ENCODE measurements at regions not wholly inside any gene's neighbourhood (a gene's known extent, or its start where the extent isn't known, plus 50 kb on each side); places are given as distances from the start of the nearest gene placed in this dataset.

DNA sequence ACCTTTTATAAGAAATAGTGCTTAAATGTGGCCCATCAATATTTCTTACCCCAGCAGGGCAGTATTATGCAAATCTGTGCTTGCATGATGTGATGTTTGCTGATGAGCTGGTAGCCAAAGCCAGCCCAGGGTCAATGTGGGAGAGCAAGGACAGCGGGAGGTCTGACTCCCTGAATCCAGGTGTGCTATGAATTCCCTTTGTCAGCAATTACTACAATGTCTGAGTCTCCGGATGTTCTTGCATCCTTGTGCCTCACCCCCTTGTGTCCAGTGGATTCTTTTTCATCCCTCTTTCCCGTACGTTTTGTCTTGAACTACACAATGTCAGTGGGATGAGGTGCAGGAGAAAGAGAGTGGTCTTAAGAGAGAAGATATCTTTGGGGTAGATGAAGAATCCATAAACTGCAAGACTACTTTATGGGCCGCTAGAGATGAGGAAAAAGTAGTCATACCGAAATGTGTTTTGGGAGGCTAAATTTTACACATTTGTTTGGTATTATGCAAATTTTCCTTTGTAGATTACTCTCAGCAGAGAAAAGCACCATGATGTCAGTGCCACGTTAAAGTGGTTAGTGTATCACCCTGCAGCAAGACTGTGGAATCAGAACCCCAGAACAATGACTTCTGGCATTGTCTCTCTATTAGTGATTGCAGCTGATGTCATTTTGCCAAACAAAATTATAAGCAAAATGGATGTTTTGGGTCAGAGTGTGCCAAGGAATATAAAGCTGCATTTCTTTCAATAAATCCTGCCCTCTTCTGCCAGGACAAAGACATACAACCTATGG is 53.5 kb upstream of the TSHZ3 start:
- DNase-seq (ENCODE audit: low spot score): no peak

GRCh38 chr19:31406106-31406505 is 56.9 kb upstream of the TSHZ3 start:
- no peak for DNase-seq (ENCODE audit: low spot score)

GRCh38 chr19:31408460-31409124 is 59.4 kb upstream of the TSHZ3 start:
- DNase-seq (ENCODE audit: low spot score): no peak

- DNase-seq (ENCODE audit: low spot score): no peak
These were observed 64.1 kb upstream of the TSHZ3 start for GRCh38 chr19:31413353-31413752.

- DNase-seq (ENCODE audit: low spot score): no peak
These were observed 66.1 kb upstream of the TSHZ3 start for GRCh38 chr19:31415322-31415721.

GRCh38 chr19:31416548-31416947 is 67.3 kb upstream of the TSHZ3 start:
- DNase-seq (ENCODE audit: low spot score): no peak

GRCh38 chr19:31418055-31418454 is 68.8 kb upstream of the TSHZ3 start:
- DNase-seq (ENCODE audit: low spot score): no peak

DNA sequence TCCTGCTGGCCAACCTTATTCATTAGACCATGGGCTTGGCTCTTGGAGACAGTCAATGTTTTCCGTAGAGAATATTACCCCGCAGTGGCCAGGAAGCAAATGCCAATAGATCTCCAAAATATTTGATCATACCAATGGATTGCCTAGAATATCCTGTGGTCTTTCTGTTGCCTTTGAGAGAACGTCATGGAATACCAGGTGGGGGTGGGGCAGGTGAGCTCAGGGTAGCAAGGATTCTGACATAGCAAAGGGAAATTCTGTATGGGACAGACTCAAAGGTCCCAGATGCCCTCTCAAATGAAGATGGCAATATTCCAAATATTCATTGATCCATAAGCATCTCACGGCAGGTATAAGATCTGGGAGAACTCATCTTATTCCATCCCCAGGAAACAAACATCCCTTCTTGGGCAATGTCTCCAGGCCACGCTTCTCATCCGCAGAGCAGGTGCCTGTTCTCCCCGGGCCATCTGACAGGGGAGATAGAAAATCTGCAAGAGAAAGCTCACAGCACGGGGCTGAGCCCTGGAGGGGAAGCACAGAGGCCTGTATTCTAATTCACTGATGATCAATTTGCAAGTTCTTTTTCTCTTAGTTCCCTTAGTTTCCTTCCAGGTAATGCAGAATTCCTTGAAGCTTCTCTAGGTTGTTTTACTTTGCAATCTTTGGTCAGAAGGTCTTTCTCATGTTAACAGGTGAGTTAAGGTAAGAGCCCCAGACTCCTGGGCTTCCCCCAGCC is 69.6 kb upstream of the TSHZ3 start:
- no peak for DNase-seq (ENCODE audit: low spot score)

GRCh38 chr19:31419871-31420445 is 70.7 kb upstream of the TSHZ3 start:
- no peak for DNase-seq (ENCODE audit: low spot score)

GRCh38 chr19:31421082-31421481 is 71.8 kb upstream of the TSHZ3 start:
- DNase-seq (ENCODE audit: low spot score): no peak

- DNase-seq (ENCODE audit: low spot score): no peak
These were observed 72.6 kb upstream of the TSHZ3 start for GRCh38 chr19:31421856-31422255.

DNA sequence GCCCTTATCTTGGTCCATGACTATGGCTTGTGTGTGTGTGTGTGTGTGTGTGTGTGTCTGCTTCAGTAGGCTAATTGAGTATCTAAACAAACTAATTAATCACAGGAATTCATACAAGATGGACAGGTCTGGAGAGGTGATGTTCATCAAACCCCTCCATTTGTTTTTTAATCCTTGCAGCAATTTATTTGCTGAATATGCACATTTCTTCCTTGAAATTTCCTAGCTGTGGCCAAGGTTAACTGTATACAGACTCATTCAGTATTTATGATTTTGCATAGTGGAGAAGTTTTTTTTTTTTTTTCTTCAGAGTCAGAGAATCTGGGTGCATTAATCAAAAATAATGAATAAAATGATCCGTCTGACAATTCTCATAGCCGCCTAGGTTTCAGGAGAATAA is 74.7 kb upstream of the TSHZ3 start:
- DNase-seq (ENCODE audit: low spot score): no peak

- no peak for DNase-seq (ENCODE audit: low spot score)
These were observed 75.8 kb upstream of the TSHZ3 start for GRCh38 chr19:31424861-31425620.

DNA sequence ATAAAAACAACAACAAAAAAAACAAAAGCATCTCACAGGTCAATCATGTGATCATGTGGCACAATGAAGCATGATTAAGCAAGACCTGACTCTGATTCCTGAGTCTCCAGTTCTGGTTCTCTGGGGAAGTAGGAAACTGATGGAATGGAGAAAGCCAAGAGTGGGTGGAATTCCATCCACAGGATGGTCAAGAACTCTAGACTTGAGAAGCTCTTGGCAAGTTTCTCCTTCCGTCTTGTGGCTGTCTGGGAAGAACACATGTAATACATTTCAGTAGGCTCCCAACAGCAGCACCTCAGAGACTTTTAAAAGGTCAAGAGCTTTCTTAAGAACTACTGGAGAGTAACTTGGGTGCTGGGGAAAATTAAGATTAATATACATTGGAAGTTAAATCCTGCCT is 78.6 kb upstream of the TSHZ3 start:
- no peak for DNase-seq (ENCODE audit: low spot score)

- DNase-seq (ENCODE audit: low spot score): no peak
These were observed 81.1 kb upstream of the TSHZ3 start for GRCh38 chr19:31430381-31430780.

DNA sequence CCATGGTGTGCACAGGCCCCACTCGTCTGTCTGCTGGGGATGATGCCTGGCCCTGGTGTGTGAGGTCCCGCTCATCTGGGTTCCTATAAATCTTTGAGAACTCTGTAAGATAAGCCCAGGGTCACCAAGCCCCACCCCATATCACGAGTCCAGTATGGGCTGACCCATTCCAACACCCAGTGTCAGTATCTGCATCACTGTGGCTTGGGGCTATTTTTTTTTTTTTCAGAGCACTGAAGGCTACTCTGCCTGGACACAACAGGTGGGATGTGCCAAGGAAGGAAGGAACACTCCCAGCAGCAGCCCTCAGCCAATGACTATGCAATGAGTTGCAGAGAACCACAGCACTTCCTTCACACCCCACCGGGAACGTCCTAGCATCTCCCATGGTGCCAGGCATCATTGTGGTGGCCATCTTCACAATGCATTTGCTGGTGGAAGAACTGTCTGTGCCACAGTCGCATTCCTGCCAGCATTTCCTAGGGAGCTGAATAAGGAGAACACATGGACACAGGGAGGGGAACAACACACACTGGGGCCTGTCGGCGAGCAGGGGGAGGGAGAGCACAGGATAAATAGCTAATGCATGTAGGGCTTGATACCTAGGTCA is 83.1 kb upstream of the TSHZ3 start:
- no peak for DNase-seq (ENCODE audit: low spot score)

- DNase-seq (ENCODE audit: low spot score): no peak
These were observed 87.0 kb upstream of the TSHZ3 start for GRCh38 chr19:31436121-31436776.

GRCh38 chr19:31438401-31439269 is 89.4 kb upstream of the TSHZ3 start:
- DNase-seq (ENCODE audit: low spot score): no peak

DNA sequence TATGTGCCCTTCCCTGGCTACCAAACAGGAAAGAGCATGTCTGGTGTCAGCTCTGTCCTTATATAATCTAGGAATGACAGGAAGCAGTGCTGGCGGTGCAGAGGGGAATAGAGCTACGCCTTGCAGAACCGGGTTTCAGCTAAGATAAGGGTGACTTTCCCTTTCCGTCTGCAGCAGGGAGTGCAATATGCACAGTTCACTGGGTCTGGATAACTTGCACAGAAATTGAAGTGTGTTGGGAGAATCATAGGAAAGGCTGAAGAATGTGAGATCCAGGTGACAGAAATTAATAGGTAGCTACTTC is 90.0 kb upstream of the TSHZ3 start:
- no peak for DNase-seq (ENCODE audit: low spot score)

GRCh38 chr19:31444931-31445330 is 95.7 kb upstream of the TSHZ3 start:
- DNase-seq (ENCODE audit: low spot score): no peak
